SK-N-MC (cell line): ENCODE measurements at regions not wholly inside any gene's neighbourhood (a gene's known extent, or its start where the extent isn't known, plus 50 kb on each side); places are given as distances from the start of the nearest gene placed in this dataset.

ENCODE experiments used
- DNase-seq: peaks from one replicate; pipeline ENCODE4 v3.0.0-alpha.2; 2011; ENCODE audit warnings: low read depth, low spot score
- H3K27ac ChIP-seq: fragments of 200-600 bp; sonication (generic); 2 replicates; pipeline ENCODE4 v1.5.1; 2016; ENCODE audit warnings: mixed run types
- H3K36me3 ChIP-seq: fragments of 200-600 bp; sonication (generic); 2 replicates; pipeline ENCODE4 v1.6.1; 2017; ENCODE audit warnings: antibody characterized with exemption, low read length, mixed read lengths; ENCODE audit not compliant: insufficient read depth
- H3K4me3 ChIP-seq: fragments of 200-600 bp; sonication (generic); 2 replicates; pipeline ENCODE4 v1.5.1; 2016
- H3K9ac ChIP-seq: fragments of 200-600 bp; sonication (generic); 2 replicates; pipeline ENCODE4 v1.8.0; 2017; ENCODE audit warnings: mixed run types, mixed read lengths; ENCODE audit not compliant: insufficient read length
- H3K9me3 ChIP-seq: fragments of 200-600 bp; sonication (generic); 2 replicates; pipeline ENCODE4 v1.6.1; 2017; ENCODE audit warnings: low read depth, mild to moderate bottlenecking, antibody characterized with exemption, low read length, moderate library complexity, mixed read lengths
- EZH2 ChIP-seq: fragments of 200-600 bp; sonication (generic); IDR thresholded peaks from one replicate; pipeline ENCODE4 v1.6.1; 2017; ENCODE audit warnings: antibody characterized with exemption
- FOXP2 ChIP-seq: optimal IDR thresholded peaks from 2 replicates; pipeline ENCODE3; 2011; ENCODE audit warnings: mild to moderate bottlenecking, moderate library complexity; ENCODE audit not compliant: insufficient read depth; ENCODE audit errors: extremely low read length, control extremely low read depth
- POLR2AphosphoS5 ChIP-seq: IDR thresholded peaks from 2 replicates; pipeline ENCODE4 v1.6.1; 2012; ENCODE audit warnings: mild to moderate bottlenecking, low read depth, low read length, borderline replicate concordance

GRCh38 chr13:111902726-111903125 lies 164.2 kb upstream of the SOX1 start:
- H3K4me3 ChIP-seq = no peak overlapping the region
- TF ChIP-seq EZH2 (no peak), POLR2AphosphoS5 (no peak), FOXP2 (no peak)
- no peaks in the 10 kb centered on the region for H3K36me3 ChIP-seq
- H3K27ac ChIP-seq = no peak overlapping the region
- H3K9ac ChIP-seq = no peak overlapping the region
- no peak for DNase-seq
- no peaks in the 10 kb centered on the region for H3K9me3 ChIP-seq

GRCh38 chr13:111903143-111903542 lies 163.8 kb upstream of the SOX1 start:
- Histone ChIP-seq H3K27ac (no peak overlapping the region), H3K9ac (no peak overlapping the region), H3K4me3 (no peak overlapping the region), H3K36me3 (no peaks in the 10 kb centered on the region), H3K9me3 (no peaks in the 10 kb centered on the region)
- TF ChIP-seq POLR2AphosphoS5 = no peak
- TF ChIP-seq FOXP2 = no peak
- TF ChIP-seq EZH2 = no peak
- no peak for DNase-seq

GRCh38 chr13:111904166-111904565 lies 162.8 kb upstream of the SOX1 start:
- Histone ChIP-seq H3K4me3 (no peak overlapping the region), H3K9me3 (no peaks in the 10 kb centered on the region), H3K27ac (no peak overlapping the region), H3K36me3 (no peaks in the 10 kb centered on the region), H3K9ac (no peak overlapping the region)
- TF ChIP-seq FOXP2 (no peak), POLR2AphosphoS5 (no peak), EZH2 (no peak)
- DNase-seq = no peak

DNA sequence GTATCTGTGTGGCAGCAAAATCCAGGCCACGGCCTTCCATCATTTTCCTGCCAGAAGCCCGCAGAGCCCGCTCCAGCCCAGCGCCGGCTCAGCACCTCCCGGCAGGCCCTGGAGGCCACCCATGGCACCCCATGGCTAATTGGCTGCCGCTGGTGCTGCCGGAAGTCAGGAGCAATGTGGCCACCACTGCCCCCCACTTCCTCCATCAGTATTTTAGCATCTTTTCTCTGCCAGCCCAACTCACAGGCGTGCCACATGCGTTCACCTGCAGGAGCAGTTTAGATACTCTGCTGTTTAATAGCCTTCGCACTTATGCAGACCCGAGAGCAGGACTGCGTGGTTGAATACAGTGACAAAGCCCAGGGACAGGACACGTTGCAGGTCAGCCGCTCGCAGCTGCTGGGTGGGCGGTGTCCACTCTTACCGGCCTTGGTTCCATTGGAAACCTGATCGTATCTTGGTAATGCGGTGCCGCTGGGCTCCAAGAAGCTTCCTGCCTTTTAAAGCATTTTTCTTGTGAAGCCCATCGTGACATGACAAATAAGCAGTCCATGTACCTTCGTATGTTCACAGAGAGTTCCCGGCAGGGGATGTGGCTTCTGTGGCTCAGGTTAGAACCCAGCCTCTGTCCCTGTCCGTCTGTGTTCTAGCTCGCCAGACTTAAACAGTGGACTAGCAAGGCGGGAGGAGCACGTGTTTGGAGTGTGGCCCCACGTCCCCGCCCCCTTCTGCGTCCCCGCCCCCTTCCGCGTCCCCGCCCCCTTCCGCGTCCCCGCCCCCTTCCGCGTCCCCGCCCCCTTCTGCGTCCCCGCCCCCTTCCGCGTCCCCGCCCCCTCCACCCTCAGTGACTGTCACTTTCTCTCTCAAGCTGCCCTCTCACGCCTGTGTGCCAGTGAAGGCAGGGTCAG lies 162.0 kb upstream of the SOX1 start:
- Histone ChIP-seq H3K4me3 (no peak overlapping the region), H3K27ac (no peak overlapping the region), H3K9me3 (no peaks in the 10 kb centered on the region), H3K36me3 (no peaks in the 10 kb centered on the region), H3K9ac (no peak overlapping the region)
- no peak for TF ChIP-seq FOXP2
- no peak for TF ChIP-seq EZH2
- TF ChIP-seq POLR2AphosphoS5 = no peak
- no peak for DNase-seq

DNA sequence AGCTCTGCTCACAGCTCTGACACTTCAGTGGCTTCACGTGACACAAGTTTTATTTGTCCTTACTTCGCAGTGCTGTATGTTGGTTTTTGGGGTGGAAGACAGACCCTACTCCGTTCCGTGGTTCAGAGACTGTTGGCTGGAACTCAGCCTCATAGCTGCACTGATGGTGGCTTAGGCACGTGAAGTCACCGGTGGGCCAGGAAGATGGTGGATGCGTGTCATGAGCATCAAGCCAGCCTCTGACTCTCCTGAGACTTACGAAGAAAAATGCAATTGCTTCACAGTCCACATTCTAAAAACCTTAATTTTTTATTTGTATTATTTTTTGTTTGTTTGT lies 161.4 kb upstream of the SOX1 start:
- no peak overlapping the region for H3K9ac ChIP-seq
- DNase-seq = no peak
- H3K9me3 ChIP-seq = no peaks in the 10 kb centered on the region
- no peaks in the 10 kb centered on the region for H3K36me3 ChIP-seq
- no peak overlapping the region for H3K27ac ChIP-seq
- H3K4me3 ChIP-seq = no peak overlapping the region
- TF ChIP-seq POLR2AphosphoS5 (no peak), EZH2 (no peak), FOXP2 (no peak)

GRCh38 chr13:111906306-111906705 lies 160.6 kb upstream of the SOX1 start:
- TF ChIP-seq EZH2 (no peak), FOXP2 (no peak), POLR2AphosphoS5 (no peak)
- Histone ChIP-seq H3K4me3 (no peak overlapping the region), H3K36me3 (no peaks in the 10 kb centered on the region), H3K27ac (no peak overlapping the region), H3K9ac (no peak overlapping the region), H3K9me3 (no peaks in the 10 kb centered on the region)
- no peak for DNase-seq

DNA sequence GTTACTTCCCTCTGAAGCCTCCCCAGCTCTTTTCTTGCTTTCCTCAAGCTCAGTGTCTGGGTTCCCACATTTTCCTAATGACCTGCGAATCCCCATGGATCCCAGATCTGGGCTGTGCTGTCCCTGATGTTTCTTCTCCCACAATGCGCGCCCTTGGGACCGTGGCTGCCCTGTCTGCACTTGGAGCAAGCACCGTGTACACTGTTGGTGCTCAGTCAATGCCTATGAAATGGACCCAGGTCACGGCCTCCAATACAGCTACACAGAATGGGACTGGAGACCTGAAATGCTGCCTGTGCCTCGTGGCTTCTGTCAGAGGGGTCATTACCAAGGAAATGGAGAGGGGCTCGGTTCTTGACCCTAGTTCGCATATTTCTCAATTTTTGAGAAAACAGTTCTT lies 160.1 kb upstream of the SOX1 start:
- no peaks in the 10 kb centered on the region for H3K36me3 ChIP-seq
- no peaks in the 10 kb centered on the region for H3K9me3 ChIP-seq
- no peak overlapping the region for H3K4me3 ChIP-seq
- no peak overlapping the region for H3K9ac ChIP-seq
- H3K27ac ChIP-seq = no peak overlapping the region
- no peak for DNase-seq
- TF ChIP-seq POLR2AphosphoS5 (no peak), EZH2 (no peak), FOXP2 (no peak)

- no peak overlapping the region for H3K4me3 ChIP-seq
- no peak for DNase-seq
- no peak overlapping the region for H3K27ac ChIP-seq
Observed at GRCh38 chr13:111907341-111907880, 159.5 kb upstream of the SOX1 start.

GRCh38 chr13:111908361-111908760 lies 158.6 kb upstream of the SOX1 start:
- no peak overlapping the region for H3K4me3 ChIP-seq
- H3K27ac ChIP-seq = no peak overlapping the region
- no peak overlapping the region for H3K9ac ChIP-seq
- H3K9me3 ChIP-seq = no peaks in the 10 kb centered on the region
- H3K36me3 ChIP-seq = no peaks in the 10 kb centered on the region
- DNase-seq = no peak
- TF ChIP-seq EZH2 = no peak
- TF ChIP-seq FOXP2 = no peak
- no peak for TF ChIP-seq POLR2AphosphoS5

More at GRCh38 chr13:111907341-111907880, 159.5 kb upstream of the SOX1 start:
- TF ChIP-seq FOXP2 (no peak), EZH2 (no peak), POLR2AphosphoS5 (no peak)
- Histone ChIP-seq H3K9ac (no peak overlapping the region), H3K36me3 (no peaks in the 10 kb centered on the region), H3K9me3 (no peaks in the 10 kb centered on the region)
